Fibroblast of mammary gland (primary cell): ENCODE measurements at regions not wholly inside any gene's neighbourhood (a gene's known extent, or its start where the extent isn't known, plus 50 kb on each side); places are given as distances from the start of the nearest gene placed in this dataset.

Source experiments
- DNase-seq: peaks from one replicate; pipeline ENCODE4 v3.0.0-alpha.2; 2010; ENCODE audit warnings: low read depth
- H3K4me3 ChIP-seq: 2 replicates; pipeline ENCODE4 v1.5.1; 2011; ENCODE audit warnings: low read depth, mild to moderate bottlenecking, low read length, moderate library complexity; ENCODE audit not compliant: control insufficient read depth
- TF ChIP-seq, protein P1 (sequence below): conservative IDR thresholded peaks from 2 replicates; pipeline ENCODE4 v1.5.1; 2011; ENCODE audit warnings: low read depth, low read length, inconsistent platforms; ENCODE audit not compliant: control insufficient read depth, insufficient read depth

DNA sequence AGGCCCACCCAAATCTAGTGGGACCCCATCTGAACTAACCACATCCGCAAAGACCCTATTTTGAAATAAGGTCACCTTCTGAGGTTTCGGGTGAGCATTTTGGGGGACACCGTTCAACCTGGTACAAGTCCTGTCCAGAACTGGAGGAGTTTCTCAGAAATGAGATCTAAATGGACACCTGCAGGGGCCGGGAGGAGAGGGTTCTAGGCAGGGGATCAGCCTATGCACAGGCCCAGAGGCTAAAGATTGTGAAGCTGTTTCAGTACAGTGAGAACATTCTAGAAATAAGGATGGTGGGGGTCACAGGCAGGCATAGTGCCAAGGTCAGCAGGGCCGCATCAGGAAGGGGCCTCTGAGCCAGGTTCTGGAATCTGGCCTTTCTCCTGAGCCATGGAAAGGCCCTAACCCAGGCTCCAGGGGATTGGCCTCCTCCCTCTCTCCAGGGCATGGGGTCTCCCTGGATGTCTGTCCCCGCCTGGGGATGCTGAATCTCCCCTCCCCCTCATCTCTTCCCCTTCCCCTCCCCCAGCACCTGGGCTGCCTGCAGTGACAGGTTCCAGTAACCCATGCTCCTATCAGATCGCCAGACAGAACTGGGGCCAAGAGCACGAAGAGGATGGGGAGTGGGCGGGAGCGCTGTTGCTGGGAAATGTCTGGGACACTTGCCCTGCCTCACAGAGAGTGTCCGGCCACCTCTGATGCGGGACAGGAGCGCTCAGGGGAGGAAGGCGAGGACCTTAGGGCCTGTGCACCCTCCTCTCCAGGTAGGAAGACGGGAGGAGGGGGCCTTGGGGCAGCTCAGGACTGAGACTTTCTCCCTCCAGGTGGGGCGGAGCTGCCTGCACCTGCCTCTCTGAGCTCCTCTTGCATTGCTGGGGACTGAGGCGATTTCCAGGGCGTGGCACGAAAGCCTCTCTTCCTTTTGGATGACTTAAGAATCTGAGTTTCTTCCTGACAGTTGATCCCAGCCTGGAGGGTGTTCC is 321.4 kb upstream of the TNRC6C start:
- TF ChIP-seq, protein P1, sequence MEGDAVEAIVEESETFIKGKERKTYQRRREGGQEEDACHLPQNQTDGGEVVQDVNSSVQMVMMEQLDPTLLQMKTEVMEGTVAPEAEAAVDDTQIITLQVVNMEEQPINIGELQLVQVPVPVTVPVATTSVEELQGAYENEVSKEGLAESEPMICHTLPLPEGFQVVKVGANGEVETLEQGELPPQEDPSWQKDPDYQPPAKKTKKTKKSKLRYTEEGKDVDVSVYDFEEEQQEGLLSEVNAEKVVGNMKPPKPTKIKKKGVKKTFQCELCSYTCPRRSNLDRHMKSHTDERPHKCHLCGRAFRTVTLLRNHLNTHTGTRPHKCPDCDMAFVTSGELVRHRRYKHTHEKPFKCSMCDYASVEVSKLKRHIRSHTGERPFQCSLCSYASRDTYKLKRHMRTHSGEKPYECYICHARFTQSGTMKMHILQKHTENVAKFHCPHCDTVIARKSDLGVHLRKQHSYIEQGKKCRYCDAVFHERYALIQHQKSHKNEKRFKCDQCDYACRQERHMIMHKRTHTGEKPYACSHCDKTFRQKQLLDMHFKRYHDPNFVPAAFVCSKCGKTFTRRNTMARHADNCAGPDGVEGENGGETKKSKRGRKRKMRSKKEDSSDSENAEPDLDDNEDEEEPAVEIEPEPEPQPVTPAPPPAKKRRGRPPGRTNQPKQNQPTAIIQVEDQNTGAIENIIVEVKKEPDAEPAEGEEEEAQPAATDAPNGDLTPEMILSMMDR: no peak
- DNase-seq: no peak
- H3K4me3 ChIP-seq: no peak overlapping the region

DNA sequence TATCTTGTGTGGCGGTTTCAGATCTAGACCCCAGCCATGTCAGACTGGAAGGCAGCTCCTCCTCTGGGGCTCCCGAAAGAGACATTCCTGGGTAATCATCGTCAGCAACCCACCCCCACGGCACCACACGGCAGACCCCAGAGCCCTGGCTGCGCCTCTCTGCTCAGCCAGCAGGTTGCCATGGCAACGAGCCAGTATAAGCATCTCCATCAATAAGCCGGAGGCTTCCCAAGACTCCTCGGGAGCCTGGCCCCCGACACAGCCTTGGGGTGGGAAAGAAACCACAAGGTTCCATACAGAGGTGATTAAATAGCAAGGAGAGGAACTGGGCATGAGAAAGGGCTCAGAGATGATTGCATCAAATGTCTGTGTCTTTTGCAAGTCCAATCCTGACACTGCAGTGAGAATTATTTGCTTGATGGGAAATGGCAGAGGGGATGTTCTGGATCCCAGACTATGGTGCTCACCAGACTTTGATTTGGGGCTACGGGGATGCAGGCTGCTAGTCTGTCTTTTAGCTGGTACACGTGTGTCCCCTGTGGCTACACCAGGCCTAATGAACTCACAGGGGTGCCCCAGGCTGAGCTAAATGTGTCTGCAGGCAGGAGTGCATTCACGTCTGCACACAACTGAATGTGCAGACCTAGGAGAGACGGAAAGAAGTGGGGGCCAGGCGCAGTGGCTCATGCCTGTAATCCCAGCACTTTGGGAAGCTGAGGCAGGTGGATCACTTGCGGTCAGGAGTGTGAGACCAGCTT is 320.5 kb upstream of the TNRC6C start:
- no peak for DNase-seq
- H3K4me3 ChIP-seq: no peak overlapping the region
- TF ChIP-seq, protein P1: no peak

DNA sequence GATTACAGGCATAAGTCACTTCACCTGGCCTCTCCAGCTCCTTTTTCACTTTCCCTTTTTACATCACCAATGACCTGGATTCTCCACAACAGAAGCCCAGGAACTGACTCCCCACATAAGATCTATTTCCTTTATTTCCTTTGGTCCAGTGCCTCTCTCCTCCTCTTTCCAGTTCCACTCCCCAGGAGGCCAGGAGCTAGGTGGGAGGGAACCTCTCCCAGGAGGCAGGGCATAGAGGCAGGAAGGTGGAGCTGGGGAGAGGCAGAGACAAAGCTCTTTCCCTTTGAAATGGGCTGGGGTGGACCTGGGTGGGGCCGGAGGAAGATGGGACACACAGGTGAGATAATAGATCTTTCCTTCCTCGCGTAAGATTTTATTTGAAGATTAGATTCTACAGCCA is 318.3 kb upstream of the TNRC6C start:
- DNase-seq: no peak
- no peak overlapping the region for H3K4me3 ChIP-seq
- TF ChIP-seq, protein P1: no peak

DNA sequence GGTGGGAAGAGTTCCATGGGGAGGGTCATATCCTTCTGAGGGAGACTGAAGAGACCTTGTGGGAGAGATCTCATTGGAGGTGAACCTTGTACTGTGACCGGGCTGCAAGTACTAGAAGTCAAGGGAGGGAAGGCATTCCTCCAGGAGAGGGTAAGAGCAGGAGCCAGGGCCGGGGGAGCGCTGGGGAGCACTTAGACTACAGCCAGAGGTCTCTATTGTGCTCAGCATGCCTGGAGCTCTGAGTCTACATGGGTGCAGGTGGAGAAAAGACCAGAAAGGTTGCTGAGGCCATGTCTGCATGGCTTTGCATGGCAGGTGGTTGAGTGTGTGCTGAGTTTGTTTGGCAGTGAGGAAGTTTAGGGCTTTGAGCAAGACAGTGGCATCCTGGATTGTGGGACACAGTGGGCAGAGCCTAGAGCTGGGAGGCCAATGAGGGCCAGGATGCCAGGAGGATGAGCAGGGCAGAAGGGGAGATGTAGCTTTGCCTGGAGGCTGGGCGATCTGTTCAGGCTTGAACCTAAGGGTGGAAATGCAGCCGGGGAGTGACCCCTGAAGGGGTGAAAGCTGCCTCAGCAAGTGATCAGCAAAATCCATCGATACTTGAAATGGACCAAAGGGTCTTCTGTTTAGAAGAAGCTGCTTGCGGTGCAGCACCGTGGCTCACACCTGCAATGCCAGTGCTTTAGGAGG is 317.4 kb upstream of the TNRC6C start:
- TF ChIP-seq, protein P1: no peak

DNA sequence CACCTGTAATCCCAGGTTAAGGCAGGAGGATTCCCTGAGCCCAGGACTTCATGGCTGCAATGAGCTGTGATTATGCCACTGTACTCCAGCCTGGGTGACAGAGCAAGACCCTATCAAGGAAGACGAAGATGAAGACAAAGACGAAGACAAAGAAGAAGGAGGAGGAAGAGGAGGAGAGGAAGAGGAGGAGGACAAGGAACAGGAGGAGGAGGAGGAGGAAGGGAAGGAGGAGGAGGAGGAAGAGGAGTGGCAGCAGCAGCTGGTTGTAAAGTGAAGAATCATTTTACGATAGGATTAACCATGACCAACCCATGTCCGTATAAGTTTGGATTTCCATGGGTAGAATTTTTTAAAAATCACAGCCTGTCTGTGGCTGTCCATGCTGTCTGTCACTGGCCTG is 316.8 kb upstream of the TNRC6C start:
- DNase-seq: no peak
- TF ChIP-seq, protein P1: no peak
- H3K4me3 ChIP-seq: no peak overlapping the region

More for the DNA sequence above, 317.4 kb upstream of the TNRC6C start:
- DNase-seq: no peak
- no peak overlapping the region for H3K4me3 ChIP-seq

DNA sequence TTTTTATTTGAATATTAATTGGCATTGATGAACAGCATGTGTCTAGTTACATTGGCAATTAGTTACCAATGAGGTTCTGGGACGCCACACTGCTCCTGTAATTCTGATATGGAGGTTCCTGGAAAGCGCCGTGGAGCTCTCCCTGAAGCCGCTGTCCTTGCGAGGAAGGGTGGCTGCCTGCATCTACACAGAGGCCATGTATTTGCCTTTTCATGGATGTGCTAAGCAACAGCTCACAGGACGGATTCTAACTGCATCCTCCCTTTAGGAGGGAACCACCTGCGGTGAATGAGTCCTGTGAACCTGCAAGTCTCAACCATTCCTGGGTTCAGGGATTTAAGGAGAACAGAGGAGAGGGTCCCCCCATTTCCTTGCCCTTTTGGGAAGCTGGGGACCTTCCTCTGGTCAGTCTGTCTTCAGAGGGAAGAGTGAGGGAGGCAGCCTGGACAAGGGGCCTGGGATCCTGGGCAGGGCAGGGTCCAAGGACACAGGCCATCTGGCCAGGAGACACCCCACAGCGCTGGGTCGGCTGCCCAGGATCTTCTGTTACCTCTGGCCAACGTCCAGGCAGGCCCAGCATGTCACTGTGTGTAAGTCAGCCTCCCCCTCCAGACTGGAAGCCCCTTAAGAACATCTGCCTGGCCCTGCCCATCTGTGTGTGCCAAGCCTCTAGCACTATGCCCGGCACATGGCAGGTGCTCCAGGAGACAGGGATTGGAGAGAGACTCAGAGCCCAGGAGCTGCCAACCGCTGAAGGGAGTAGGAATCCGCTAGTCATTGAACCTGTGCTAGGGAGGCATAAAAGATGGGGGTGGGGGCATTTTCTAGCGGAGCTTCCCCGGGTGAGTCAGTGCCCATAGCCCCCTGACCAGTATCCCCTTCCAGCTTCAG is 314.1 kb upstream of the TNRC6C start:
- no peak overlapping the region for H3K4me3 ChIP-seq
- no peak for DNase-seq
- TF ChIP-seq, protein P1: no peak
